Kidney tubule cell (primary cell): ENCODE measurements at regions not wholly inside any gene's neighbourhood (a gene's known extent, or its start where the extent isn't known, plus 50 kb on each side); places are given as distances from the start of the nearest gene placed in this dataset.

Source experiments
- DNase-seq: peaks from one replicate; pipeline ENCODE4 v3.0.0-alpha.2; 2018; ENCODE audit warnings: low spot score

GRCh38 chr3:15151166-15151565, 52.2 kb upstream of the RBSN start:
- DNase-seq, result peak; percentile 60

DNA sequence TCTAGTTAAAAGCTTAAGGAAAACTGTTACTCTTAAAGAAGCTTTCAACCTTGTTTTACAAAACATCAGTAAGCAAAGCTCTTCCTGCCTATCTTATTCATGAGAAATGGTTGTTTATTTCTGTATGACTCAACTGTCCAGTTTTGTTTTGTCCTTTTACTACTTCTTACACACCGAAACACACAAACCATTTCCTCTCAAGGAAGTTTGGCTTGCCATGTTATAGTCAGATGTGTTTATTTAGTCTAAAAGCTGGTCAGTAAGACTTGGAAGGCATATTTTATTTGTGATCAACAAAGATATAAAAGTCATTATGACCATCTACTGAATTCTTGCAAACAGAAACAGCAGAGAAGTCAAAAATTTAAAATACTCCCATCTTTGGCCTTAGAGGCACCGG, 53.2 kb upstream of the RBSN start:
- DNase-seq, result no peak

- no peak for DNase-seq
These were observed 52.9 kb upstream of the CAPN7 start for GRCh38 chr3:15153103-15153502.

DNA sequence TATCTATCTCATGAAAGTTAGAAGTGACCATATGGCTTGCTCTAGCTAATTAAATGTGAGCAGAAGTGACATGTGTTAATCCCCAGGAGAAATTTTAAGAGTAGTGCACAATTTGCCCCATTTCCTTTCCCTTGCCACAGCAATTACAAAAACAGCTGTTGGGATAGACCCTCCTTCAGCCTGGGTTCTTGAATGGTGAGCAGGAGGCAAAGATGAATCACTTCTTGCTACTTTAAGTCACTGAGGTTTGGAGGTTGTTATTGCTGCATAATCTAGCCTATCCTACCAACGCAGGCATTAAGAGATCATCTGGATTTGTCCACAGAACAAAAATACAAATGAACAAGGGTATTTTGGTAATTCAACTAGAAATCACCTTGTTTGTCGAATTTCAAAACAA, 51.7 kb upstream of the CAPN7 start:
- DNase-seq, result no peak

DNA sequence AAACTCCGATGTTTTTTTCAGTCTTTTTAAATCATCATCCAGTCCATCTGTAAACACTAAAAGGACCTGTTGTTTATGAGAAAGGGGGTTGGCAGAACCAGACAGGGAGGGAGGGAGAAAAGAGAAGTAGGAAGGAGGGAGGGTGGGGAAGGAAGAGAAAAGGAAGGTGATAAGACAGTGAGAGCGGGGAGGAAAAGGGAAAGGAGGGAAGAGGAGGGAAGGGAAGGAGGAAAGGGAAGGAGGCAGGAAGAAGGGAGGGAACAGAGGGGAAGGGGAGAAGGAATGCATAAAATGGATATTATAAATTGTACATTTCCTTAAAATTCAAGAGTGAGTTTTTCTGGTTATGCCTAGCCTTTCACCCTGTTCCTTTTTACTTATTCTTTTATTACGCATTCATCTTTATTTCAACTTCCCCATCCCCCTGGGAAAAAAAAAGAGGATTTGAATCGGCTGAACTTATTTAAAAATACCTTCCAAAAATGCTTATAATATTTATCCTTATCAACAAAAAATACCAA, 50.1 kb upstream of the CAPN7 start:
- no peak for DNase-seq
